GM06990 (cell line): ENCODE measurements at regions not wholly inside any gene's neighbourhood (a gene's known extent, or its start where the extent isn't known, plus 50 kb on each side); places are given as distances from the start of the nearest gene placed in this dataset.

ENCODE experiments used
- DNase-seq: peaks from one replicate; pipeline ENCODE4 v3.0.0-alpha.2; 2011; ENCODE audit not compliant: insufficient read length; ENCODE audit errors: extremely low read depth
- H3K27me3 ChIP-seq: replicated peaks from 2 replicates; pipeline ENCODE4 v1.6.0; 2011; ENCODE audit warnings: low read length; ENCODE audit not compliant: control insufficient read depth, insufficient read depth
- H3K36me3 ChIP-seq: 2 replicates; pipeline ENCODE4 v1.5.1; 2011; ENCODE audit warnings: low read length; ENCODE audit not compliant: control insufficient read depth, insufficient read depth
- H3K4me3 ChIP-seq: replicated peaks from 2 replicates; pipeline ENCODE4 v1.5.1; 2011; ENCODE audit warnings: low read depth, mild to moderate bottlenecking, control low read depth, low read length
- CTCF ChIP-seq: IDR thresholded peaks from 2 replicates; pipeline ENCODE4 v1.5.1; 2011; ENCODE audit warnings: low read length, control low read depth, mild to moderate bottlenecking, inconsistent platforms; ENCODE audit not compliant: insufficient read depth, poor library complexity, severe bottlenecking

GRCh38 chr6:140354296-140354695 is 979.8 kb upstream of the CITED2 start:
- H3K4me3 ChIP-seq: no peak overlapping the region
- no peaks in the 10 kb centered on the region for H3K36me3 ChIP-seq
- TF ChIP-seq CTCF: no peak
- DNase-seq: no peak
- H3K27me3 ChIP-seq: no peaks in the 10 kb centered on the region

GRCh38 chr6:140353536-140353935 is 979.1 kb upstream of the CITED2 start:
- Histone ChIP-seq H3K27me3 (no peaks in the 10 kb centered on the region), H3K36me3 (no peaks in the 10 kb centered on the region), H3K4me3 (no peak overlapping the region)
- no peak for DNase-seq
- no peak for TF ChIP-seq CTCF

- Histone ChIP-seq H3K27me3 (no peaks in the 10 kb centered on the region), H3K36me3 (no peaks in the 10 kb centered on the region), H3K4me3 (no peak overlapping the region)
- no peak for TF ChIP-seq CTCF
- DNase-seq: no peak
Measured at GRCh38 chr6:140346428-140346827, 972.0 kb upstream of the CITED2 start.

- no peak overlapping the region for H3K4me3 ChIP-seq
- no peak for TF ChIP-seq CTCF
- DNase-seq: no peak
- H3K36me3 ChIP-seq: no peaks in the 10 kb centered on the region
- H3K27me3 ChIP-seq: no peaks in the 10 kb centered on the region
Measured at GRCh38 chr6:140345935-140346334, 971.5 kb upstream of the CITED2 start.

GRCh38 chr6:140344142-140344913 is 969.9 kb upstream of the CITED2 start:
- H3K36me3 ChIP-seq: no peaks in the 10 kb centered on the region
- no peak for DNase-seq
- no peaks in the 10 kb centered on the region for H3K27me3 ChIP-seq
- H3K4me3 ChIP-seq: no peak overlapping the region
- TF ChIP-seq CTCF: no peak

GRCh38 chr6:140343128-140343527 is 968.7 kb upstream of the CITED2 start:
- Histone ChIP-seq H3K27me3 (no peaks in the 10 kb centered on the region), H3K36me3 (no peaks in the 10 kb centered on the region), H3K4me3 (no peak overlapping the region)
- no peak for TF ChIP-seq CTCF
- DNase-seq: no peak
